ENCODE measurements at regions not wholly inside any gene's neighbourhood (a gene's known extent, or its start where the extent isn't known, plus 50 kb on each side); places are given as distances from the start of the nearest gene placed in this dataset.

GRCh38 chr18:60508108-60508507 lies 135.5 kb upstream of the MC4R start:
- FAIRE-seq = no peak
- DNase-seq (ENCODE audit: low read depth in 1 of 2, low spot score in 2 of 2) = no peak
- Histone ChIP-seq H3K23ac (ENCODE audit: insufficient read length) (no peak overlapping the region), H3K36me3 (ENCODE audit: control insufficient read depth in 2 of 4, insufficient read depth in 4 of 4, low read length in 3 of 4) (no peaks in the 10 kb centered on the region), H3K14ac (ENCODE audit: insufficient read length) (no peak overlapping the region), H3K27me3 (replicated peaks in 1 of 4; ENCODE audit: control insufficient read depth in 3 of 4, extremely low read depth in 1 of 4, insufficient read depth in 3 of 4, low read length in 3 of 4) (no peaks in the 10 kb centered on the region), H3K27ac (ENCODE audit: low read depth, low read length) (no peak overlapping the region), H3K4ac (replicated peaks; ENCODE audit: insufficient read length, low read depth, low read length) (no peak overlapping the region), H2AK5ac (ENCODE audit: low read depth, low read length) (no peak overlapping the region), H4K20me1 (replicated peaks in 1 of 2; ENCODE audit: control insufficient read depth in 1 of 2, insufficient read depth in 2 of 2, low read length in 2 of 2) (no peaks in the 10 kb centered on the region), H4K5ac (ENCODE audit: insufficient read length, low read depth, low read length) (no peak overlapping the region), H3K56ac (replicated peaks; ENCODE audit: insufficient read length, low read depth, low read length) (no peak overlapping the region), H2BK5ac (ENCODE audit: low read depth, low read length) (no peak overlapping the region), H3K4me3 (ENCODE audit: extremely low read depth in 1 of 4, insufficient read depth in 2 of 4, low read depth in 3 of 4, low read length in 4 of 4) (no peak overlapping the region), H2BK20ac (ENCODE audit: low read length) (no peak overlapping the region), H4K91ac (replicated peaks; ENCODE audit: insufficient read length, low read length) (no peak overlapping the region), H3K79me1 (ENCODE audit: low read depth, low read length) (no peaks in the 10 kb centered on the region), H2BK15ac (ENCODE audit: low read length) (no peak overlapping the region), H3K4me2 (ENCODE audit: insufficient read depth in 1 of 2, low read depth in 2 of 2, low read length in 2 of 2) (no peak overlapping the region), H3K9me3 (ENCODE audit: insufficient read depth in 2 of 2, low read depth in 1 of 2, low read length in 1 of 2) (no peaks in the 10 kb centered on the region), H3K4me1 (replicated peaks in 1 of 4; ENCODE audit: control insufficient read depth in 3 of 4, insufficient read depth in 4 of 4, low read length in 3 of 4) (no peaks in the 10 kb centered on the region), H2AFZ (ENCODE audit: low read length) (no peak overlapping the region), H3K79me2 (ENCODE audit: control insufficient read depth in 1 of 2, insufficient read depth in 2 of 2, low read length in 2 of 2) (no peaks in the 10 kb centered on the region), H4K8ac (ENCODE audit: extremely low read depth, insufficient read depth, low read length) (no peak overlapping the region), H2BK12ac (ENCODE audit: low read depth, low read length) (no peak overlapping the region), H3K23me2 (ENCODE audit: low read depth, low read length) (no peaks in the 10 kb centered on the region), H2BK120ac (replicated peaks; ENCODE audit: low read depth, low read length) (no peak overlapping the region), H3K9ac (replicated peaks in 1 of 4; ENCODE audit: extremely low read depth in 1 of 4, low read depth in 3 of 4, low read length in 3 of 4) (no peak overlapping the region), H3K18ac (ENCODE audit: extremely low read depth, low read length) (no peak overlapping the region)
- 94% methylated on average over 2 of the region's 2 CpGs; no CpG with 5 or more reads in 1 of the 2 experiments for WGBS, 2 experiments (ENCODE audit: extremely low coverage in 1 of 2, insufficient coverage in 1 of 2, insufficient read length in 1 of 2, insufficient replicate concordance in 2 of 2, low coverage in 1 of 2, low lambda C conversion rate in 2 of 2, missing lambda C conversion rate in 1 of 2)
- no peak for TF ChIP-seq FOSL1 (IDR thresholded peaks at IDR 0.05; ENCODE audit: insufficient read depth, low read depth, low read length)
- no peak for TF ChIP-seq SIX5 (IDR thresholded peaks at IDR 0.05; ENCODE audit: low read depth, low read length)
- TF ChIP-seq TEAD4 (IDR thresholded peaks at IDR 0.05; ENCODE audit: low read depth, low read length) = no peak
- TF ChIP-seq BRCA1 (IDR thresholded peaks at IDR 0.05; ENCODE audit: low read depth, low read length) = no peak
- no peak for TF ChIP-seq JUND (IDR thresholded peaks at IDR 0.05; ENCODE audit: low read length)
- no peak for TF ChIP-seq SIRT6 (IDR thresholded peaks at IDR 0.05; ENCODE audit: low read length)
- no peak for TF ChIP-seq E2F6 (IDR thresholded peaks at IDR 0.05)
- TF ChIP-seq SAP30 (IDR thresholded peaks at IDR 0.05; ENCODE audit: insufficient read depth, insufficient replicate concordance, low read length) = no peak
- TF ChIP-seq NANOG (IDR thresholded peaks at IDR 0.05; ENCODE audit: insufficient read depth, low read depth, low read length, poor library complexity, severe bottlenecking) = no peak
- TF ChIP-seq CEBPB (IDR thresholded peaks at IDR 0.05; ENCODE audit: low read depth, low read length) = no peak
- no peak for TF ChIP-seq RAD21 (IDR thresholded peaks at IDR 0.05 in 1 of 2, conservative IDR thresholded peaks at IDR 0.05 in 1 of 2; ENCODE audit: low read depth in 2 of 2, low read length in 2 of 2)
- TF ChIP-seq EGR1 (IDR thresholded peaks at IDR 0.05; ENCODE audit: borderline replicate concordance, low read depth, low read length) = no peak
- no peak for TF ChIP-seq SRF (IDR thresholded peaks at IDR 0.05; ENCODE audit: low read depth, low read length)
- TF ChIP-seq SP4 (IDR thresholded peaks at IDR 0.05; ENCODE audit: low read length) = no peak
- ChIA-PET POLR2A (ENCODE audit: partially characterized antibody) (no interaction called here), CTCF (ENCODE audit: partially characterized antibody) (no interaction called here)

All from H1 (cell line).